BE2C (cell line): ENCODE measurements at regions not wholly inside any gene's neighbourhood (a gene's known extent, or its start where the extent isn't known, plus 50 kb on each side); places are given as distances from the start of the nearest gene placed in this dataset.

Source experiments
- DNase-seq: peaks from one replicate; pipeline ENCODE4 v3.0.0-alpha.2; 2020
- H3K27me3 ChIP-seq: fragments of 250-450 bp; sonication (Bioruptor Pico); 2 replicates; pipeline ENCODE4 v1.5.1; 2020; ENCODE audit warnings: mild to moderate bottlenecking
- H3K36me3 ChIP-seq: fragments of 250-450 bp; sonication (Bioruptor Pico); 2 replicates; pipeline ENCODE4 v1.5.1; 2020; ENCODE audit warnings: mild to moderate bottlenecking
- H3K4me1 ChIP-seq: fragments of 250-450 bp; sonication (Bioruptor Pico); 2 replicates; pipeline ENCODE4 v1.5.1; 2020
- H3K4me3 ChIP-seq: 2 replicates; pipeline ENCODE4 v1.5.1; 2011; ENCODE audit warnings: low read depth, low read length
- H3K9me3 ChIP-seq: fragments of 250-450 bp; sonication (Bioruptor Pico); 2 replicates; pipeline ENCODE4 v1.5.1; 2020
- CTCF ChIP-seq: IDR thresholded peaks from 2 replicates; pipeline ENCODE4 v1.5.1; 2012; ENCODE audit warnings: mild to moderate bottlenecking, low read depth, low read length

- no peaks in the 10 kb centered on the region for H3K36me3 ChIP-seq
- TF ChIP-seq CTCF, result no peak
Observed at GRCh38 chr13:34853161-34853560, 88.9 kb upstream of the NBEA start.

GRCh38 chr13:34857558-34858325, 84.3 kb upstream of the NBEA start:
- Histone ChIP-seq H3K27me3 (no peaks in the 10 kb centered on the region), H3K4me1 (no peaks in the 10 kb centered on the region), H3K4me3 (no peak overlapping the region), H3K9me3 (no peaks in the 10 kb centered on the region), H3K36me3 (no peaks in the 10 kb centered on the region)
- TF ChIP-seq CTCF, result no peak
- no peak for DNase-seq

More at GRCh38 chr13:34853161-34853560, 88.9 kb upstream of the NBEA start:
- Histone ChIP-seq H3K4me3 (no peak overlapping the region), H3K4me1 (no peaks in the 10 kb centered on the region), H3K9me3 (no peaks in the 10 kb centered on the region), H3K27me3 (no peaks in the 10 kb centered on the region)
- no peak for DNase-seq

- Histone ChIP-seq H3K4me1 (no peaks in the 10 kb centered on the region), H3K27me3 (no peaks in the 10 kb centered on the region), H3K9me3 (no peaks in the 10 kb centered on the region), H3K4me3 (no peak overlapping the region), H3K36me3 (no peaks in the 10 kb centered on the region)
- no peak for TF ChIP-seq CTCF
- DNase-seq, result no peak
Observed at GRCh38 chr13:34862311-34862710, 79.8 kb upstream of the NBEA start.

GRCh38 chr13:34862716-34863115, 79.4 kb upstream of the NBEA start:
- H3K27me3 ChIP-seq, result no peaks in the 10 kb centered on the region
- H3K9me3 ChIP-seq, result no peaks in the 10 kb centered on the region
- no peak for TF ChIP-seq CTCF
- H3K4me1 ChIP-seq, result no peaks in the 10 kb centered on the region
- DNase-seq, result no peak
- no peak overlapping the region for H3K4me3 ChIP-seq
- H3K36me3 ChIP-seq, result no peaks in the 10 kb centered on the region

- no peak for TF ChIP-seq CTCF
Observed at GRCh38 chr13:34863360-34864135, 78.5 kb upstream of the NBEA start.

GRCh38 chr13:34864671-34865070, 77.4 kb upstream of the NBEA start:
- H3K36me3 ChIP-seq, result no peaks in the 10 kb centered on the region
- no peak overlapping the region for H3K4me3 ChIP-seq
- DNase-seq, result no peak
- H3K9me3 ChIP-seq, result no peaks in the 10 kb centered on the region
- TF ChIP-seq CTCF, result no peak
- H3K27me3 ChIP-seq, result no peaks in the 10 kb centered on the region
- H3K4me1 ChIP-seq, result no peaks in the 10 kb centered on the region

More at GRCh38 chr13:34863360-34864135, 78.5 kb upstream of the NBEA start:
- DNase-seq, result no peak
- no peaks in the 10 kb centered on the region for H3K9me3 ChIP-seq
- no peaks in the 10 kb centered on the region for H3K4me1 ChIP-seq
- H3K36me3 ChIP-seq, result no peaks in the 10 kb centered on the region
- H3K4me3 ChIP-seq, result no peak overlapping the region
- no peaks in the 10 kb centered on the region for H3K27me3 ChIP-seq
